Vagina (tissue), 2 donors: ENCODE measurements at regions not wholly inside any gene's neighbourhood (a gene's known extent, or its start where the extent isn't known, plus 50 kb on each side); places are given as distances from the start of the nearest gene placed in this dataset.
"Not testable (repeated sequence)": the region's sequence is repeated elsewhere in the genome, so short reads cannot be mapped to it uniquely, and the experiment has no call there.

Source experiments
- DNase-seq, 2 donors: peaks; one replicate each; pipeline ENCODE4 v3.0.0-alpha.2; 2017; ENCODE audit errors: extremely low spot score in 2 of 2
- H3K27ac ChIP-seq: fragments of 200-600 bp; sonication (generic); one replicate; pipeline ENCODE4 v1.5.1; 2019
- H3K27me3 ChIP-seq: fragments of 200-600 bp; sonication (generic); one replicate; pipeline ENCODE4 v1.5.1; 2019
- H3K36me3 ChIP-seq, 2 donors: fragments of 200-600 bp; sonication (generic); one replicate each; pipeline ENCODE4 v1.5.1; 2017 to 2019
- H3K4me1 ChIP-seq: fragments of 200-600 bp; sonication (generic); one replicate; pipeline ENCODE4 v1.5.1; 2019
- H3K4me3 ChIP-seq, 2 donors: fragments of 200-600 bp; sonication (generic); 1 replicate in 1 of 2; 2 replicates in 1 of 2; pipeline ENCODE4 v1.5.1; 2016 to 2019
- H3K9me3 ChIP-seq: fragments of 200-600 bp; sonication (generic); one replicate; pipeline ENCODE4 v1.5.1; 2019
- POLR2A ChIP-seq, 2 donors: fragments of 450-650 bp; IDR thresholded peaks; one replicate each; pipeline ENCODE4 v1.6.1; 2017; ENCODE audit warnings: antibody characterized with exemption in 2 of 2, mild to moderate bottlenecking in 2 of 2, moderate library complexity in 2 of 2
- POLR2AphosphoS5 ChIP-seq, 2 donors: sonication (generic); formaldehyde crosslinking; IDR thresholded peaks; one replicate each; pipeline ENCODE4 v1.9.0; 2017; ENCODE audit warnings: antibody characterized with exemption in 2 of 2, mild to moderate bottlenecking in 2 of 2, low read depth in 1 of 2; ENCODE audit not compliant: insufficient read depth in 1 of 2
- intact Hi-C: fragments of 100-400 bp; cut with DNase I; formaldehyde crosslinking; loops from one replicate; pipeline ENCODE4 v1.15.1; 2023
- TF ChIP-seq, protein P1 (sequence below), 3 experiments: fragments of 450-650 bp in 2 of 3; fragments of 200-600 bp in 1 of 3; sonication (generic) in 1 of 3; IDR thresholded peaks; one replicate each; pipeline ENCODE4 v1.5.1; 2017 to 2019; ENCODE audit warnings: antibody characterized with exemption in 3 of 3, mild to moderate bottlenecking in 2 of 3, moderate library complexity in 2 of 3

DNA sequence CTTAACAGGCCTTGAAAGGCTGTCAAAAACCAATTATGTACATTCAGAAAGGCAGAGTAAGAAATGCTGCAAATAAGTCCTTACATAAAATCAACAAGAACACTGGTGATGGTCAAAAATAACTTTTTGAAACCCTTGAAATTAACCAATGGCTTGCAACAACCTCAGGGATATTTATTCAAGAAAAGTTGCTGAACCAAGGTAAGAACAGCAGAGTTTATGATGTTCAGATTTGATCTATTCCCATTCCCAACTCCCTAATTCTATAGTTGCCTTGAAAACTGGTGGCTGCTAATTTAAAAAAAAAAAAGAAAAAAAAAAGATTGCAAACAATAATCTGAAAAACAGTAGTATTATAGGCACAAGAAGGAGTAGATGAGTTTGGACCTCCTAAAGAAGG is 109.8 kb upstream of the UFM1 start:
- H3K27ac ChIP-seq: no peak overlapping the region
- no peaks in the 10 kb centered on the region for H3K4me1 ChIP-seq
- intact Hi-C loops: no loop called here
- no peaks in the 10 kb centered on the region for H3K36me3 ChIP-seq
- DNase-seq: no peak
- no peaks in the 10 kb centered on the region for H3K27me3 ChIP-seq
- H3K9me3 ChIP-seq: no peaks in the 10 kb centered on the region
- no peak overlapping the region for H3K4me3 ChIP-seq
- TF ChIP-seq, protein P1, sequence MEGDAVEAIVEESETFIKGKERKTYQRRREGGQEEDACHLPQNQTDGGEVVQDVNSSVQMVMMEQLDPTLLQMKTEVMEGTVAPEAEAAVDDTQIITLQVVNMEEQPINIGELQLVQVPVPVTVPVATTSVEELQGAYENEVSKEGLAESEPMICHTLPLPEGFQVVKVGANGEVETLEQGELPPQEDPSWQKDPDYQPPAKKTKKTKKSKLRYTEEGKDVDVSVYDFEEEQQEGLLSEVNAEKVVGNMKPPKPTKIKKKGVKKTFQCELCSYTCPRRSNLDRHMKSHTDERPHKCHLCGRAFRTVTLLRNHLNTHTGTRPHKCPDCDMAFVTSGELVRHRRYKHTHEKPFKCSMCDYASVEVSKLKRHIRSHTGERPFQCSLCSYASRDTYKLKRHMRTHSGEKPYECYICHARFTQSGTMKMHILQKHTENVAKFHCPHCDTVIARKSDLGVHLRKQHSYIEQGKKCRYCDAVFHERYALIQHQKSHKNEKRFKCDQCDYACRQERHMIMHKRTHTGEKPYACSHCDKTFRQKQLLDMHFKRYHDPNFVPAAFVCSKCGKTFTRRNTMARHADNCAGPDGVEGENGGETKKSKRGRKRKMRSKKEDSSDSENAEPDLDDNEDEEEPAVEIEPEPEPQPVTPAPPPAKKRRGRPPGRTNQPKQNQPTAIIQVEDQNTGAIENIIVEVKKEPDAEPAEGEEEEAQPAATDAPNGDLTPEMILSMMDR (IDR thresholded peaks at IDR 0.05): no peak
- no peak for TF ChIP-seq POLR2AphosphoS5 (IDR thresholded peaks at IDR 0.05; ENCODE audit: insufficient read depth in 1 of 2, low read depth in 1 of 2)
- no peak for TF ChIP-seq POLR2A (IDR thresholded peaks at IDR 0.05)

DNA sequence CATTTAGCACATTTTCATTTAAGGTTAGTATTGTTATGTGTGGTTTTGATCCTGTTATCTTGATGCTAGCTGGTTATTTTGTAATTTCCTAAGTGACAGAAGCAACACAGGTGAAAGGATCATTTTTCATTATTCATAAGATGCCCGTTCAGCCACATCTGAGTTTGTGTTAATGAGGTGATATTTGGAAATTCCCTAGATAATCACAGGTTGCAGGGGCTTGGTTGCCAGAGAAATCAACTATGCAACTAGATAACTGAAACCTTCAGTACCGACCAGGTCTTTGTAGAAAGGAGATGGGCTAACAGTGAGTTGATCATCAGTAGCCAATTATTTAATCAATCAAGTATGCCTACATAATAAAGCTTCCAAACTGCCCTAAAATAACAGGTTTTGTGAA is 121.3 kb upstream of the UFM1 start:
- Histone ChIP-seq H3K27ac (no peak overlapping the region), H3K27me3 (no peaks in the 10 kb centered on the region), H3K4me3 (no peak overlapping the region), H3K9me3 (no peaks in the 10 kb centered on the region), H3K36me3 (no peaks in the 10 kb centered on the region), H3K4me1 (no peaks in the 10 kb centered on the region)
- no peak for DNase-seq
- TF ChIP-seq, protein P1 (IDR thresholded peaks at IDR 0.05): no peak
- no peak for TF ChIP-seq POLR2A (IDR thresholded peaks at IDR 0.05)
- no peak for TF ChIP-seq POLR2AphosphoS5 (IDR thresholded peaks at IDR 0.05; ENCODE audit: insufficient read depth in 1 of 2, low read depth in 1 of 2)
- intact Hi-C loops: no loop called here

DNA sequence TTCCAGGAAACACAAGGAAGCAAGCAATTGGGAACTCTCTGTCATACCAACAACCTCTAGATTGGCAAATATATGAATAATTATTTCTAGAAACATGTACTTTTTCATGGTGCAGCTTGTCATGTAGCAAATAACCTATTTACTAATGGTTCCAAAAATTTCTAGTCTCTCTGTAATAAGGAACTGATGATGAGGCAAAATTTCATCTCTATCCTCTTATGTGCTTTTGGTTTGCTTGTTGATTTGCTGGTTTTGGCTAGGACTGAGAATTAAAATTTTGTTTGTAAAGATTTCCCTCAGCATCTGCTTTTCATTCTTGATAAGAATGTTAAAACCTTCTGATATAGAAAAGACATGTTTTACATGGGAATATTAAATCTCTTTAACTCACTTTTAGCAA is 123.2 kb upstream of the UFM1 start:
- H3K4me3 ChIP-seq: no peak overlapping the region
- intact Hi-C loops: no loop called here
- no peaks in the 10 kb centered on the region for H3K4me1 ChIP-seq
- TF ChIP-seq, protein P1 (IDR thresholded peaks at IDR 0.05): no peak
- TF ChIP-seq POLR2AphosphoS5 (IDR thresholded peaks at IDR 0.05; ENCODE audit: insufficient read depth in 1 of 2, low read depth in 1 of 2) (no peak), POLR2A (IDR thresholded peaks at IDR 0.05) (no peak)
- no peak overlapping the region for H3K27ac ChIP-seq
- no peaks in the 10 kb centered on the region for H3K9me3 ChIP-seq
- no peak for DNase-seq
- H3K36me3 ChIP-seq: no peaks in the 10 kb centered on the region
- no peaks in the 10 kb centered on the region for H3K27me3 ChIP-seq

DNA sequence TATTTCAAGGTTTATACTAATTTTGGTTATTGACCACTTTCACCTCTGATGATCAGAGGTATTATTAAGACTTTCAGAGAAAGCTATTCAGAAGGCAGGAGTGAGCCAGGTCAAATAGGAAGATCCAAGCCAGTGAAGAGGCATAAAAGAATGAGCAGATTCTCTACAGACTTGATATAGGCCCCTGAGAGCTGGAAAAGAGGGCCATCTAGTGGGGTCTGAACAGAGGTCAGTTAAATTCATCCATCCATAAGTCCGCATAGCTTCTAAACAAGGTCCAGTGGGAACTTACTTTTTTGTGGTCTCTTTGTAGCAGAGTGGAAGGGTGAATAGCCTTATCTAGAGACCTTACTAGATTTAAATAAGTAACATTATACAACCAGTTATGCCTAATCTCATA is 126.6 kb upstream of the UFM1 start:
- intact Hi-C loops: no loop called here
- no peaks in the 10 kb centered on the region for H3K36me3 ChIP-seq
- no peak overlapping the region for H3K27ac ChIP-seq
- no peaks in the 10 kb centered on the region for H3K9me3 ChIP-seq
- H3K4me3 ChIP-seq: no peak overlapping the region
- H3K4me1 ChIP-seq: no peaks in the 10 kb centered on the region
- H3K27me3 ChIP-seq: no peaks in the 10 kb centered on the region
- DNase-seq: no peak
- TF ChIP-seq POLR2A (IDR thresholded peaks at IDR 0.05): no peak
- TF ChIP-seq POLR2AphosphoS5 (IDR thresholded peaks at IDR 0.05; ENCODE audit: insufficient read depth in 1 of 2, low read depth in 1 of 2): no peak
- TF ChIP-seq, protein P1 (IDR thresholded peaks at IDR 0.05): no peak

DNA sequence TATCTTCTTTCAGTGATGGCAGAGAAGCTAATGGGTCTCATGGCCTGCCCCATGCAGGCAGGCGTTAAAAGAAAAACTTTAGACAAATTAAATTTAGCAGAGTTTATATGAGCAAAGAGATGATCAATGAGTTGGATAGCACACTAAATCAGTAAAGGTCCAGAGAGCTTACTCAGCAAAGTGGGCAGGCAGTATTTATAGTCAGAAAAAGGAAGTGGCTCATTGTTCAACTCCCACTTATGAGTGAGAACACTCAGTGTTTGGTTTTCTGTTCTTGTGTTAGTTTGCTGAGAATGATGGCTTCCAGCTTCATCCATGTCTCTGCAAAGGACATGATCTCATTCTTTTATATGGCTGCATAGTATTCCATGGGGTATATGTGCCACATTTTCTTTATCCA is 128.5 kb upstream of the UFM1 start:
- H3K27ac ChIP-seq, intact Hi-C loops, H3K4me1 ChIP-seq, H3K4me3 ChIP-seq, H3K9me3 ChIP-seq, DNase-seq, H3K27me3 ChIP-seq, H3K36me3 ChIP-seq: not testable (repeated sequence)

DNA sequence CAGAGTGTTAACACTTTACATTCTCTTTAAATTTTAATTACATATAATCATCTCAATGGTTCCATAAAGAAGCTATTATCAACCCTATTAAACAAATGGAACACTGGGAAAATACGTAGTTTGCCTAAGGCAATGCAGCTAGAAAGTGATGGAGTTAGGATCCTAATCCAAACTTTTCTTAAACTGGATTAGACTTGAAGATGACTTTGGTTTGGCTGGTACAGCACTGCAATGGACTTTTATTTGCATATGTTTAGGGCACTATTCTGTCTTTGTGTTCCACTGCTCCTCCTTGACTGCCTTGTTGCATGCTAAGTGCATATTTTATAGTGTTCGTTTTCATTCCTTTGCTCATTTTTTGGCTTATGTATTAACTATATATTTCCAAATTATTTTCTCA is 133.5 kb upstream of the UFM1 start:
- Histone ChIP-seq H3K27ac (no peak overlapping the region), H3K36me3 (no peaks in the 10 kb centered on the region), H3K4me1 (no peaks in the 10 kb centered on the region), H3K9me3 (no peaks in the 10 kb centered on the region), H3K4me3 (no peak overlapping the region), H3K27me3 (no peaks in the 10 kb centered on the region)
- no peak for DNase-seq
- TF ChIP-seq POLR2A (IDR thresholded peaks at IDR 0.05): no peak
- TF ChIP-seq, protein P1 (IDR thresholded peaks at IDR 0.05): no peak
- no peak for TF ChIP-seq POLR2AphosphoS5 (IDR thresholded peaks at IDR 0.05; ENCODE audit: insufficient read depth in 1 of 2, low read depth in 1 of 2)
- intact Hi-C loops: no loop called here
